Thoracic aorta (tissue), 2 donors: ENCODE measurements at regions not wholly inside any gene's neighbourhood (a gene's known extent, or its start where the extent isn't known, plus 50 kb on each side); places are given as distances from the start of the nearest gene placed in this dataset.

Experiments used
- ATAC-seq: fragments of 150-250 bp; one replicate; pipeline ENCODE4 v1.8.0; 2017; ENCODE audit warnings: low read depth; ENCODE audit not compliant: insufficient number of reproducible peaks, low FRiP score
- DNase-seq: peaks from one replicate; pipeline ENCODE4 v3.0.0-alpha.2; 2020; ENCODE audit warnings: low spot score
- H3K27ac ChIP-seq, 2 donors: fragments of 200-600 bp; sonication (generic); 1 replicate in 1 of 2; 2 replicates in 1 of 2; pipeline ENCODE4 v1.5.1; 2016; ENCODE audit warnings: mild to moderate bottlenecking in 2 of 2, moderate library complexity in 2 of 2
- H3K27me3 ChIP-seq: fragments of 200-600 bp; sonication (generic); replicated peaks from 2 replicates; pipeline ENCODE4 v1.6.0; 2016; ENCODE audit warnings: mild to moderate bottlenecking; ENCODE audit not compliant: insufficient read depth
- H3K36me3 ChIP-seq: fragments of 200-600 bp; sonication (generic); one replicate; pipeline ENCODE4 v1.5.1; 2016
- H3K4me1 ChIP-seq, 2 donors: fragments of 200-600 bp; sonication (generic); 1 replicate in 1 of 2; 2 replicates in 1 of 2; pipeline versions ENCODE4 v1.5.1 to v1.6.0; 2016; ENCODE audit warnings: low read depth in 2 of 2, mild to moderate bottlenecking in 1 of 2; ENCODE audit not compliant: control insufficient read depth in 1 of 2
- H3K4me3 ChIP-seq: fragments of 200-600 bp; sonication (generic); 2 replicates; pipeline ENCODE4 v1.5.1; 2016; ENCODE audit warnings: mild to moderate bottlenecking
- H3K9me3 ChIP-seq: fragments of 200-600 bp; sonication (generic); 2 replicates; pipeline ENCODE4 v1.5.1; 2016
- TF ChIP-seq, protein P1 (sequence below): fragments of 200-600 bp; sonication (generic); IDR thresholded peaks from one replicate; pipeline ENCODE4 v1.5.1; 2019; ENCODE audit warnings: antibody characterized with exemption

DNA sequence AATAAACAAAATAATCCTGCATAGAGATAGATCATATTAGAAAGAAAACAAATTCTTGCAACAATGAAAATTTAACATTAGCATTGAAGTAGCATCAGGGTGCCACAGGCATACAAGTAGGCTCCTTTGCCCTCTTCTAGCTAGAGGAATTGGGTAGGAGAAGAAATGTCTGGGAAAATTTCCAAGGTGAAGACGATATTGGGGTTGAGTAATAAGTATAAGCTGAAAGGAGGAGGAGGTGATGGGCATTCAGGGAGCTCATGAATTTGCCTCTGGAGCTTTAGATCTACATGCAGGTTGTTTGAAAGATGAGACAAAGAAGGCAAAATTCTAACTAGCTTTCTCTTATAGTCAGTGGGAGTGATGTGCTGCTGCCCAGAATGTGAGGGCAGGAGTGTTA lies 504.9 kb downstream of the CCDC85A start:
- H3K4me1 ChIP-seq, result no peaks in the 10 kb centered on the region
- no peaks in the 10 kb centered on the region for H3K36me3 ChIP-seq
- DNase-seq (no peak), ATAC-seq (no peak)
- TF ChIP-seq, protein P1, sequence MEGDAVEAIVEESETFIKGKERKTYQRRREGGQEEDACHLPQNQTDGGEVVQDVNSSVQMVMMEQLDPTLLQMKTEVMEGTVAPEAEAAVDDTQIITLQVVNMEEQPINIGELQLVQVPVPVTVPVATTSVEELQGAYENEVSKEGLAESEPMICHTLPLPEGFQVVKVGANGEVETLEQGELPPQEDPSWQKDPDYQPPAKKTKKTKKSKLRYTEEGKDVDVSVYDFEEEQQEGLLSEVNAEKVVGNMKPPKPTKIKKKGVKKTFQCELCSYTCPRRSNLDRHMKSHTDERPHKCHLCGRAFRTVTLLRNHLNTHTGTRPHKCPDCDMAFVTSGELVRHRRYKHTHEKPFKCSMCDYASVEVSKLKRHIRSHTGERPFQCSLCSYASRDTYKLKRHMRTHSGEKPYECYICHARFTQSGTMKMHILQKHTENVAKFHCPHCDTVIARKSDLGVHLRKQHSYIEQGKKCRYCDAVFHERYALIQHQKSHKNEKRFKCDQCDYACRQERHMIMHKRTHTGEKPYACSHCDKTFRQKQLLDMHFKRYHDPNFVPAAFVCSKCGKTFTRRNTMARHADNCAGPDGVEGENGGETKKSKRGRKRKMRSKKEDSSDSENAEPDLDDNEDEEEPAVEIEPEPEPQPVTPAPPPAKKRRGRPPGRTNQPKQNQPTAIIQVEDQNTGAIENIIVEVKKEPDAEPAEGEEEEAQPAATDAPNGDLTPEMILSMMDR, result no peak
- no peaks in the 10 kb centered on the region for H3K9me3 ChIP-seq
- H3K27ac ChIP-seq, result no peak overlapping the region
- no peaks in the 10 kb centered on the region for H3K27me3 ChIP-seq
- no peak overlapping the region for H3K4me3 ChIP-seq

DNA sequence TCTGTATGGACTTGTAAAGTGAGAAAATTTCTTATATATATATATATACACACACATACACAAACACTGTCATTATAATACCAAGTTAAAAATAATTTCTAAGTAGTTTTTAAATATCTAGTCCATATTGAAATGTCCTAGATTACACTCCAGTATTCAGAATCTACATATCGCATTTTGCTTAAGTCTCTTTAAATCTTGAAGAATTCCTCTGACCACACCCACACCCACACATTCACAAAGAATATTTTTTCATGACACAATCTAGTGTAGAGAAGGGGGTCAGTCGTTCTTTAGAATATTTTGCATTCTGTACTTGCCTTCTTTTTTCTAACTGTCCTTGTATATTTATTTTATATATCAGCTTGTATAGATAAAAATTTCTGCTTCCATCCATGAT lies 509.7 kb downstream of the CCDC85A start:
- ATAC-seq, result no peak
- Histone ChIP-seq H3K9me3 (no peaks in the 10 kb centered on the region), H3K36me3 (no peaks in the 10 kb centered on the region), H3K27me3 (no peaks in the 10 kb centered on the region), H3K27ac (no peak overlapping the region), H3K4me1 (no peaks in the 10 kb centered on the region), H3K4me3 (no peak overlapping the region)
- TF ChIP-seq, protein P1, result no peak
- DNase-seq, result no peak

DNA sequence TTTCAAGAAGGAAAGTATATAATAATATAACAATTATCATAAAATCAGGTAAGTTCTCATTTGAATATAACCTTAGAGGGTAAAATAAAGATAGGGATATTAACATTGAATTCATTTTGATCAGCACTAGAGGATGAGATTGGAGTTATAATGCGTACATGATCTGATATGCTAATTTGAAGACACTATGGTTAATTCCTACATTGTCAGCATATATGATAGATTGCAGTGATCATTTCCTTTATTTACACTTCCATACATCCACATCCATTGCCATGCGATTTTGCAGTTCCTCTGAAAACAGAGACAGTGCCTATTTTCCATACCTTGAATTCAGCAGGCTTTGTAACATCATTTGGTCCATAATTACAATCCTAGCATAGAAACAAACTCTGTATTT lies 519.2 kb downstream of the CCDC85A start:
- TF ChIP-seq, protein P1, result no peak
- Histone ChIP-seq H3K4me3 (no peak overlapping the region), H3K9me3 (no peaks in the 10 kb centered on the region), H3K36me3 (no peaks in the 10 kb centered on the region), H3K27me3 (no peaks in the 10 kb centered on the region), H3K27ac (no peak overlapping the region), H3K4me1 (no peaks in the 10 kb centered on the region)
- no peak for ATAC-seq
- DNase-seq, result no peak

DNA sequence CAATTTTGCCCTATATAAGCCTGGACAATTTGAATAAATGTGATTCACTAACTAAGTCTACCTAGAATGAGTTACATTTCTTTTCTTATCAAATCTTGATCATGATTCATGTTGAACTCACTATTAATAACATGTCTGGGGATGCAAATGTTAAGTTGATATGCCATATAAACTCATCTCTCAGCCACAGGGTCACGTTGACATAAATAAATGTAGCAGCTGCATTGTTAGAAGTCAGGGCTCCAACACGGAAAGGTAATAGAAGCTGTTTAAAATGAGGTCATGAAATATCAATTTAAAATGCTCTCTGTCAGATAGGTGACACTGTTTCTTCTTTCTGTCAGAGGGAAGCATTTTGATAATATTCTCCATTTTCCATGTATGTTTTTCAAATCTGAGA lies 521.9 kb downstream of the CCDC85A start:
- H3K27me3 ChIP-seq, result no peaks in the 10 kb centered on the region
- H3K4me1 ChIP-seq, result no peaks in the 10 kb centered on the region
- ATAC-seq (no peak), DNase-seq (no peak)
- no peak overlapping the region for H3K4me3 ChIP-seq
- TF ChIP-seq, protein P1, result no peak
- H3K9me3 ChIP-seq, result no peaks in the 10 kb centered on the region
- H3K27ac ChIP-seq, result no peak overlapping the region
- H3K36me3 ChIP-seq, result no peaks in the 10 kb centered on the region

DNA sequence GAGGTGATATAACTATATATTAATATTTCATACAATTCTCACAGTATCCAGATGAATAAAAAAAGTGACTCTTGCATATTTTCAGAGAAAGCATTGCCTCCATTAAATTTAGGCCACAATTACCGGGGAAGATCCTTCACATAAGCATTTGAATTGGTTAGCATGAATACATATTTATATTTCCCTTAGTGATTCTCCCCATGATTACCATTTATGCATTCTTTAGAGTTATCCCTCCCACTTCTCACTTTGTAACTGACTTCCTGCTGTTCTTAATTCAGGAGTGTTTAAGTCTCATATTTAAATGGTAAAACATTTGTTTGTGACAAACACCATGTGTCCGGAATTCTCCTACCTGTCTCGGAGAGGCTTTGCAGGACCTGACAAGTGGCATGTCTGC lies 523.4 kb downstream of the CCDC85A start:
- TF ChIP-seq, protein P1, result no peak
- DNase-seq, result no peak
- H3K9me3 ChIP-seq, result no peaks in the 10 kb centered on the region
- no peaks in the 10 kb centered on the region for H3K4me1 ChIP-seq
- H3K27ac ChIP-seq, result no peak overlapping the region
- ATAC-seq, result no peak
- H3K4me3 ChIP-seq, result no peak overlapping the region
- no peaks in the 10 kb centered on the region for H3K36me3 ChIP-seq
- no peaks in the 10 kb centered on the region for H3K27me3 ChIP-seq
